Naive thymus-derived CD8-positive, alpha-beta T cell (primary cell): ENCODE measurements at regions not wholly inside any gene's neighbourhood (a gene's known extent, or its start where the extent isn't known, plus 50 kb on each side); places are given as distances from the start of the nearest gene placed in this dataset.
A peak's percentile ranks its signal among the peaks of the same experiment; 100 is the strongest.

Source experiments
- ATAC-seq, 2 donors: fragments of 150-1000 bp; cut with Tn5 transposase in 1 of 2; sonication (Bioruptor Pico), chemical (Tn5 transposase) in 1 of 2; 1 replicate in 1 of 2; 2 replicates in 1 of 2; pipeline ENCODE4 v1.10.0; 2021; ENCODE audit warnings: mild to moderate bottlenecking in 2 of 2, moderate library complexity in 2 of 2
- POLR2A ChIA-PET: fragments of 350-600 bp; sonication (Branson Sonifier 250); formaldehyde crosslinking; loops from one replicate; lab custom pipeline; 2021; ENCODE audit warnings: antibody characterized with exemption; lab: Charles Lee
- DNase-seq, 10 donors: peaks; one replicate each; pipeline versions ENCODE4 v3.0.0 to v3.0.0-alpha.2; 2020 to 2022
- H3K27ac Mint-ChIP-seq, 10 donors: one replicate each; pipeline ENCODE4 v1.8.0; 2020 to 2022; ENCODE audit warnings: mild to moderate bottlenecking in 10 of 10, mixed read lengths in 10 of 10, moderate library complexity in 4 of 10, inconsistent platforms in 1 of 10
- H3K27me3 Mint-ChIP-seq, 5 donors: one replicate each; pipeline ENCODE4 v1.8.0; 2021 to 2022; ENCODE audit warnings: mixed read lengths in 5 of 5
- H3K36me3 Mint-ChIP-seq, 3 donors: one replicate each; pipeline ENCODE4 v1.8.0; 2020 to 2022; ENCODE audit warnings: mixed read lengths in 3 of 3, mild to moderate bottlenecking in 2 of 3, inconsistent platforms in 1 of 3
- H3K4me1 Mint-ChIP-seq, 4 donors: one replicate each; pipeline ENCODE4 v1.8.0; 2021 to 2022; ENCODE audit warnings: mixed read lengths in 4 of 4
- H3K4me3 Mint-ChIP-seq, 10 donors: one replicate each; pipeline ENCODE4 v1.8.0; 2020 to 2022; ENCODE audit warnings: mild to moderate bottlenecking in 10 of 10, mixed read lengths in 10 of 10, moderate library complexity in 6 of 10, inconsistent platforms in 1 of 10
- H3K9me3 Mint-ChIP-seq, 9 donors: one replicate each; pipeline ENCODE4 v1.8.0; 2020 to 2022; ENCODE audit warnings: mixed read lengths in 9 of 9, mild to moderate bottlenecking in 3 of 9, inconsistent platforms in 1 of 9, moderate library complexity in 1 of 9

GRCh38 chr14:42229976-42230375 is 623.3 kb downstream of the LRFN5 start:
- Mint-ChIP-seq H3K27me3 (no peaks in the 10 kb centered on the region), H3K36me3 (no peaks in the 10 kb centered on the region), H3K4me1 (no peaks in the 10 kb centered on the region), H3K27ac (no peak overlapping the region), H3K4me3 (no peak overlapping the region), H3K9me3 (peaks cover 0 to 18% (median 4%) of the 10 kb centered on the region in 9 donors)
- DNase-seq (no peak), ATAC-seq (no peak)
- POLR2A ChIA-PET = no interaction called here

DNA sequence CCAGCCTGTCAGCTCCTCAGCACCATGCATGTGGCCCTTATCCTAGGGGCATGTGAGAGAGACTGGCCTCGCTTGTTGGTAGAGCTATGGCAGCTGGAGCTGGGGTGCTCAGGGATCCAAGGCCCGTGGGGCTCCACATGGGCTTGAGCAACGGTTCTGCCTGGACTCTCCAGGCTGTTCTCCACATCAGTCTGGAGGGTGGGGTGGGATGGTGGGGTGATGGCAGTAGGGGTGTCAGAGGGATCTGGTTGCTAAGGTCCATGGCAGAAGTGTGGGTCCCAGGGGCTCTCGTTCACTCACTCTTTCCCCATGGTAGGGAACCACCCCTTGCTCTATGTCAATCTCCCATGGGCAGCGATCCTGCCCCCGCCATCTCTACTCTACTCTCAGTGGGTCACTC is 622.6 kb downstream of the LRFN5 start:
- POLR2A ChIA-PET = no interaction called here
- DNase-seq (peak in 1 of 10 donors; percentile 54), ATAC-seq (no peak)
- Mint-ChIP-seq H3K27ac (no peak overlapping the region), H3K36me3 (no peaks in the 10 kb centered on the region), H3K9me3 (peaks cover 0 to 18% (median 4%) of the 10 kb centered on the region in 9 donors), H3K27me3 (no peaks in the 10 kb centered on the region), H3K4me3 (no peak overlapping the region), H3K4me1 (no peaks in the 10 kb centered on the region)

- no peaks in the 10 kb centered on the region for H3K36me3 Mint-ChIP-seq
- H3K4me3 Mint-ChIP-seq = no peak overlapping the region
- peaks cover 0 to 18% (median 4%) of the 10 kb centered on the region in 9 donors for H3K9me3 Mint-ChIP-seq
- ATAC-seq (no peak), DNase-seq (no peak)
- no peak overlapping the region for H3K27ac Mint-ChIP-seq
- no peaks in the 10 kb centered on the region for H3K4me1 Mint-ChIP-seq
- POLR2A ChIA-PET = no interaction called here
- H3K27me3 Mint-ChIP-seq = no peaks in the 10 kb centered on the region
These were observed 621.9 kb downstream of the LRFN5 start for GRCh38 chr14:42228611-42229010.

DNA sequence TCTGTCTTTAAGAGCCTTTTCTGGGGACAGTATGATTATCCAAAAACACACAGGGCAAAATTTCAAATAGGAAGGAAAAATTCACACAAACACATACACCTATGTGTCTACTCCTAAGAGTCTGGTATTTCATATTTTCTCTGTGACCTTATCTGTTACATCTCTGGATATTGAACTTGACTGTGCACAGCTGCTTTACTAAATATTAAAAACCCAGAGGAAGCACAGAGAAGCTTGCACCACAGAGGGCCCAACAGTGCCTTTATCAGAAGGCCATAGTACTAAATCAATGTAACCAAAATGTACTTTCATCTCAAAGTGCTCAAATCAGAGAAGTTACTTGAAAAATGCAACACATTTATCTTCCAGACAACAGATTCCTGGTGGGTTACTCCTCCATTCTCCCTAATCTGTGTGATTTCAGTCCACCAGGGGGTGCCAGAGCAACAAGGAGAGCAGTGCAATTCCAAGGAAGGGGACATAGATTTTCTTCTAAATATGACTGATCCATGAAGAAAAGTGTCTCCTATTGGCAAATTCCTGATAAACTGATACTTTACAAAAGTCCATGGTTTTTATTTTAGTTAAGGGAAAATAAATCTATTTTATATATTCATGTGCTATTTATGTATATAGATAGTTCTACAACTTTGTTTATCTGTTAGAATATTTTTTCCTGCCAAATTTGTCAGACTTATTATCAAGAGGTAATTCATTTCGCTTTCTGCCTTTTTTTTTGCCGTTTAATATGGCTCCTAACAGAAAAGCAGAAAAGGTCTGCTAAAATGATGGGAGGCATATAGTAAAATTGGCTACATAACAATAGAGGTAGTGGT is 617.6 kb downstream of the LRFN5 start:
- peaks cover 0 to 8% (median 2%) of the 10 kb centered on the region in 9 donors for H3K9me3 Mint-ChIP-seq
- ATAC-seq (no peak), DNase-seq (peak in 1 of 10 donors; percentile 7)
- no peaks in the 10 kb centered on the region for H3K36me3 Mint-ChIP-seq
- POLR2A ChIA-PET = no interaction called here
- no peaks in the 10 kb centered on the region for H3K27me3 Mint-ChIP-seq
- H3K27ac Mint-ChIP-seq = no peak overlapping the region
- peaks cover 0 to 2% (median 0%) of the 10 kb centered on the region in 4 donors for H3K4me1 Mint-ChIP-seq
- H3K4me3 Mint-ChIP-seq = no peak overlapping the region

GRCh38 chr14:42222924-42223471 is 616.3 kb downstream of the LRFN5 start:
- no peak for ATAC-seq
- H3K9me3 Mint-ChIP-seq = peaks cover 0 to 5% (median 2%) of the 10 kb centered on the region in 9 donors
- no peaks in the 10 kb centered on the region for H3K27me3 Mint-ChIP-seq
- H3K27ac Mint-ChIP-seq = no peak overlapping the region
- H3K4me1 Mint-ChIP-seq = peaks cover 0 to 2% (median 0%) of the 10 kb centered on the region in 4 donors
- H3K4me3 Mint-ChIP-seq = no peak overlapping the region
- H3K36me3 Mint-ChIP-seq = no peaks in the 10 kb centered on the region
- no peak for DNase-seq
- POLR2A ChIA-PET = no interaction called here

DNA sequence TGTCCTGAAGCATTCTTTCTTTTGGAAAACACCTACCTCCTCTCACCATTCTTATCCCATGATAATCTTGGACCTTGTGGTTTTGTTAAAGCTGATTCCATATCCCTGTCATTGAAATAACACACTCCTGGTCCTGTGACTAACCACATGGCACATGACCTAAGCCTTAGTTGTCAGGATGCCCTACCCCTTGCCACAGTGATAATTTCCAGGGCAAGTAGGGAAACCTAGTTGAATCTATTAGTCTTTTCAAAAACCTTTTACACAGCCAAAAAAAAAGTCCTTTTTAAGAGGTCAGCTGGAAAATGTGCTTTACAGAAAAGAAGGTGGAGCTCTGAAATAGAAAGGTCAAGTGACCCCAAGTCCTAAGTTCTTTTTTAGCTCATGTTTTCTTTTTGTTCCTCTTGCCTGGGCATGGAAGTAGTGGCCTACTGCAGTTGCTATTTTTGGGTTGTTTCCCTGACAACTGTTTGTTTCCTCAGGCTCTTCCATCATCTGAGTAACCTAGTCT is 608.4 kb downstream of the LRFN5 start:
- H3K9me3 Mint-ChIP-seq = peaks cover 0 to 3% (median 0%) of the 10 kb centered on the region in 9 donors
- POLR2A ChIA-PET = no interaction called here
- ATAC-seq (no peak), DNase-seq (no peak)
- H3K27ac Mint-ChIP-seq = no peak overlapping the region
- no peak overlapping the region for H3K4me3 Mint-ChIP-seq
- no peaks in the 10 kb centered on the region for H3K4me1 Mint-ChIP-seq
- H3K36me3 Mint-ChIP-seq = no peaks in the 10 kb centered on the region
- H3K27me3 Mint-ChIP-seq = no peaks in the 10 kb centered on the region

DNA sequence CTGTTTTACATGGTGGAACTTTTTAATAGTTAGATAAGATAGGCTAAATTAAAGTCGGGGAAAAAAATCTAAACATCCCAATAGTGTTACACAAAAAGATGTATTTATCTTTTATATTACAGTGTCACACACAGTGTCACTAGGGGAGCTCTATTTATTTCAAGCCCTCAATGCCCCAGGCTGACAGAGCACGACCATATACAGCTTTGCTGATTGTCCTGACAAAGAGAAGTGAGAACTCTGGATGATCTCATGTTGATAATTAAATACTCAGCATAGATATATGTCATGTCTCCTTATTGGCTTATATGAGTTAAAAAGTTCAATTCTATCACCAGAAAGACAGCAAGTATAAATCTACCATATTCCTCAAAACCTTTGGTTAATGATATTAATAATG is 594.3 kb downstream of the LRFN5 start:
- H3K4me3 Mint-ChIP-seq = no peak overlapping the region
- DNase-seq (no peak), ATAC-seq (no peak)
- H3K27me3 Mint-ChIP-seq = no peaks in the 10 kb centered on the region
- no peak overlapping the region for H3K27ac Mint-ChIP-seq
- no peaks in the 10 kb centered on the region for H3K4me1 Mint-ChIP-seq
- peaks cover 0 to 19% (median 4%) of the 10 kb centered on the region in 9 donors for H3K9me3 Mint-ChIP-seq
- H3K36me3 Mint-ChIP-seq = no peaks in the 10 kb centered on the region
- POLR2A ChIA-PET = no interaction called here

DNA sequence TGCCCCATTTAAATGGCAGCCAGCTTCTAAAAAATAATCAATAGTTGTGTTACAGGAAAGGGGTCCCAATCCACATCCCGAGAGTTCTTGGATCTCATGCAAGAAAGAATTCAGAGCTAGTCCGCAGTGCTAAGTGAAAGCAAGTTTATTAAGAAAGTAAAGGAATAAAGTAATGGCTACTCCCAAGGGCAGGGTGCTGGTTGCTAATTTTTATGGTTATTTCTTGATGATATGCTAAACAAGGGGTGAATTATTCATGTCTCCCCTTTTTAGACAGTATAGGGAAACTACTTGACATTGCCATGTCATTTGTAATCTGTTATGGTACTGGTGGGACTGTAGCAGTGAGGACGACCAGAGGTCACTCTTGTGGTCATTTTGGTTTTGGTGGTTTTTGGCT is 591.3 kb downstream of the LRFN5 start:
- POLR2A ChIA-PET = interaction anchor here (0.7 kb wide), 1 partner anchor 16 kb away, joined by 3 read pairs; no protein-coding TSS in a partner anchor
- Mint-ChIP-seq H3K27ac (no peak overlapping the region), H3K36me3 (no peaks in the 10 kb centered on the region), H3K4me1 (no peaks in the 10 kb centered on the region), H3K4me3 (no peak overlapping the region), H3K27me3 (no peaks in the 10 kb centered on the region), H3K9me3 (peaks cover 0 to 16% (median 0%) of the 10 kb centered on the region in 9 donors)
- ATAC-seq (no peak), DNase-seq (no peak)

- Mint-ChIP-seq H3K27ac (no peak overlapping the region), H3K27me3 (no peaks in the 10 kb centered on the region), H3K4me3 (no peak overlapping the region), H3K4me1 (no peaks in the 10 kb centered on the region), H3K36me3 (no peaks in the 10 kb centered on the region), H3K9me3 (peaks cover 0 to 17% (median 4%) of the 10 kb centered on the region in 9 donors)
- POLR2A ChIA-PET = no interaction called here
- no peak for DNase-seq
- no peak for ATAC-seq
These were observed 586.3 kb downstream of the LRFN5 start for GRCh38 chr14:42192738-42193653.

GRCh38 chr14:42190744-42191143 is 584.1 kb downstream of the LRFN5 start:
- Mint-ChIP-seq H3K27ac (no peak overlapping the region), H3K4me1 (no peaks in the 10 kb centered on the region), H3K9me3 (peaks cover 0 to 17% (median 4%) of the 10 kb centered on the region in 9 donors), H3K27me3 (no peaks in the 10 kb centered on the region), H3K4me3 (no peak overlapping the region), H3K36me3 (no peaks in the 10 kb centered on the region)
- POLR2A ChIA-PET = no interaction called here
- DNase-seq = no peak
- no peak for ATAC-seq

DNA sequence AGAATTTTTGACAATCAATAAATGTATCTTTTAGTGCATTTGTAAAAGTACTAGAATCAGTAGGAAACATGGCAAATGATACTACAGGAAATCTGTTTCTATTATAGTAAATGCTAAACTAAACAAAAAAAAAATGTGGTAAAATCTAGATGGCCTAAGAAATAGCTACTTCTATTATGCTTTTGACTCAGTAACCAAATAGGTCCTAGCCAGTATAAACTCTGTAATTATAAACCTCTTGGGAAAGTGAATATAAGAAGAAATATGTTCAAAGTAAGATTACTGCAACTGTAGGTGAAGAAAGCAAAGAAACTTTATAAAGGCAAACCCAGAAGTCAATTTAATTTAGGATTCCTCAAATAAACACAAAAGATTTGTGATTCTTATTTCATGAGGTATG is 581.2 kb downstream of the LRFN5 start:
- Mint-ChIP-seq H3K27me3 (no peaks in the 10 kb centered on the region), H3K4me3 (no peak overlapping the region), H3K4me1 (no peaks in the 10 kb centered on the region), H3K36me3 (no peaks in the 10 kb centered on the region), H3K9me3 (peaks cover 0 to 15% (median 3%) of the 10 kb centered on the region in 9 donors), H3K27ac (no peak overlapping the region)
- POLR2A ChIA-PET = no interaction called here
- no peak for ATAC-seq
- DNase-seq = no peak

- POLR2A ChIA-PET = no interaction called here
- DNase-seq = no peak
- H3K27me3 Mint-ChIP-seq = no peaks in the 10 kb centered on the region
- H3K4me1 Mint-ChIP-seq = no peaks in the 10 kb centered on the region
- no peak for ATAC-seq
- H3K36me3 Mint-ChIP-seq = no peaks in the 10 kb centered on the region
- H3K27ac Mint-ChIP-seq = no peak overlapping the region
- peaks cover 0 to 10% (median 5%) of the 10 kb centered on the region in 9 donors for H3K9me3 Mint-ChIP-seq
- H3K4me3 Mint-ChIP-seq = no peak overlapping the region
These were observed 579.0 kb downstream of the LRFN5 start for GRCh38 chr14:42185718-42186117.
